IMR-90 (cell line): ENCODE measurements at regions not wholly inside any gene's neighbourhood (a gene's known extent, or its start where the extent isn't known, plus 50 kb on each side); places are given as distances from the start of the nearest gene placed in this dataset.

ENCODE experiments used
- ATAC-seq: fragments of 200-7000 bp; cut with Tn5 transposase; 2 replicates; pipeline ENCODE4 v1.9.1; 2020; ENCODE audit warnings: low read depth, mild to moderate bottlenecking, moderate library complexity
- BruUV-seq: library from RNA; stranded (reverse); fragments of 400-500 nt; replicated peaks from 2 replicates; lab custom pipeline; 2021; lab: Mats Ljungman, UMichigan
- CTCF ChIA-PET: fragments of 300-600 bp; formaldehyde crosslinking; extraction: SDS; loops from one replicate; lab custom pipeline; 2021; ENCODE audit warnings: antibody characterized with exemption; lab: Yijun Ruan, JAX
- POLR2A ChIA-PET: fragments of 300-600 bp; sonication (Branson Sonifier 250); formaldehyde crosslinking; loops from one replicate; lab custom pipeline; 2022; ENCODE audit warnings: antibody characterized with exemption; ENCODE audit not compliant: unreplicated experiment; lab: Charles Lee
- DNase-seq: peaks from one replicate; pipeline ENCODE4 v3.0.0; 2013
- H2AFZ ChIP-seq: replicated peaks from 2 replicates; pipeline ENCODE3; 2013; ENCODE audit warnings: low read length, mild to moderate bottlenecking; ENCODE audit not compliant: poor library complexity
- H2AK5ac ChIP-seq: 2 replicates; pipeline ENCODE4 v1.6.1; 2013; ENCODE audit warnings: low read depth, low read length, inconsistent platforms
- H2AK9ac ChIP-seq: replicated peaks from 2 replicates; pipeline ENCODE3; 2013; ENCODE audit warnings: mild to moderate bottlenecking, low read depth, low read length, moderate library complexity; ENCODE audit not compliant: poor library complexity
- H2BK120ac ChIP-seq: 2 replicates; pipeline ENCODE4 v1.6.1; 2013; ENCODE audit warnings: low read depth, low read length, inconsistent platforms
- H2BK15ac ChIP-seq: 3 replicates; pipeline ENCODE4 v1.6.1; 2013; ENCODE audit warnings: low read depth, low read length, inconsistent platforms
- H2BK20ac ChIP-seq: 2 replicates; pipeline ENCODE4 v1.6.1; 2013; ENCODE audit warnings: low read depth, mild to moderate bottlenecking, inconsistent platforms, low read length, moderate library complexity
- H2BK5ac ChIP-seq: 2 replicates; pipeline ENCODE4 v1.6.1; 2013; ENCODE audit warnings: mild to moderate bottlenecking, low read depth, low read length, inconsistent platforms; ENCODE audit not compliant: poor library complexity, severe bottlenecking
- H3K14ac ChIP-seq: replicated peaks from 2 replicates; pipeline ENCODE4 v1.6.1; 2013; ENCODE audit warnings: low read depth, low read length, inconsistent platforms
- H3K18ac ChIP-seq: 2 replicates; pipeline ENCODE4 v1.6.1; 2013; ENCODE audit warnings: low read depth, low read length, control low read depth
- H3K23ac ChIP-seq: 2 replicates; pipeline ENCODE4 v1.6.1; 2013; ENCODE audit warnings: low read depth, low read length, inconsistent platforms
- H3K27ac ChIP-seq: 2 replicates; pipeline ENCODE4 v1.5.1; 2013; ENCODE audit warnings: mild to moderate bottlenecking, control low read depth, low read length; ENCODE audit not compliant: insufficient read depth
- H3K27me3 ChIP-seq: 2 replicates; pipeline ENCODE4 v1.6.1; 2013; ENCODE audit warnings: low read length; ENCODE audit not compliant: control insufficient read depth, insufficient read depth
- H3K36me3 ChIP-seq: 2 replicates; pipeline ENCODE4 v1.6.1; 2013; ENCODE audit warnings: low read length, mixed read lengths; ENCODE audit not compliant: control insufficient read depth, insufficient read depth
- H3K4ac ChIP-seq: 2 replicates; pipeline ENCODE4 v1.6.1; 2013; ENCODE audit warnings: low read depth, low read length, inconsistent platforms
- H3K4me1 ChIP-seq: 2 replicates; pipeline ENCODE4 v1.6.1; 2013; ENCODE audit warnings: low read length, mixed read lengths; ENCODE audit not compliant: control insufficient read depth, insufficient read depth
- H3K4me2 ChIP-seq: 2 replicates; pipeline ENCODE4 v1.6.1; 2013; ENCODE audit warnings: low read depth, mild to moderate bottlenecking, control low read depth, low read length, moderate library complexity
- H3K4me3 ChIP-seq: 2 replicates; pipeline ENCODE4 v1.5.1; 2013; ENCODE audit warnings: low read depth, mild to moderate bottlenecking, control low read depth, low read length, moderate library complexity; ENCODE audit not compliant: insufficient read depth
- H3K56ac ChIP-seq: 2 replicates; pipeline ENCODE4 v1.6.1; 2013; ENCODE audit warnings: low read length, inconsistent platforms; ENCODE audit not compliant: insufficient read depth; ENCODE audit errors: extremely low read depth
- H3K79me1 ChIP-seq, 2 experiments: 2 replicates each; pipeline ENCODE4 v1.6.1; 2013; ENCODE audit warnings: low read length in 2 of 2, inconsistent platforms in 1 of 2, low read depth in 1 of 2
- H3K9ac ChIP-seq: 2 replicates; pipeline ENCODE4 v1.6.1; 2013; ENCODE audit warnings: low read depth, low read length, control low read depth
- H3K9me1 ChIP-seq: 2 replicates; pipeline ENCODE4 v1.6.1; 2013; ENCODE audit warnings: low read length, inconsistent platforms; ENCODE audit not compliant: insufficient read depth
- H3K9me3 ChIP-seq: 2 replicates; pipeline ENCODE4 v1.6.1; 2013; ENCODE audit warnings: low read length; ENCODE audit not compliant: control insufficient read depth, insufficient read depth
- H4K20me1 ChIP-seq: 2 replicates; pipeline ENCODE4 v1.6.1; 2013; ENCODE audit warnings: low read length, inconsistent platforms; ENCODE audit not compliant: insufficient read depth
- H4K5ac ChIP-seq: 2 replicates; pipeline ENCODE4 v1.6.1; 2013; ENCODE audit warnings: mild to moderate bottlenecking, low read depth, low read length, control low read depth
- H4K8ac ChIP-seq, 2 experiments: 2 replicates each; pipeline ENCODE4 v1.6.1; 2013; ENCODE audit warnings: low read depth in 2 of 2, low read length in 2 of 2, control low read depth in 1 of 2, inconsistent platforms in 1 of 2
- H4K91ac ChIP-seq: 2 replicates; pipeline ENCODE4 v1.6.1; 2013; ENCODE audit warnings: low read depth, low read length, inconsistent platforms; ENCODE audit not compliant: insufficient read depth
- CEBPB ChIP-seq: IDR thresholded peaks from 2 replicates; pipeline ENCODE4 v1.6.1; 2012; ENCODE audit warnings: low read depth, low read length, improper control_type of control experiment
- FOS ChIP-seq: fragments of 150-350 bp; IDR thresholded peaks from 2 replicates; pipeline ENCODE4 v1.6.1; 2016; ENCODE audit warnings: low read depth, low read length
- MAFK ChIP-seq: IDR thresholded peaks from 2 replicates; pipeline ENCODE4 v1.6.1; 2012; ENCODE audit warnings: low read depth, low read length, improper control_type of control experiment
- POLR2A ChIP-seq: IDR thresholded peaks from 2 replicates; pipeline ENCODE4 v1.6.1; 2012; ENCODE audit warnings: mild to moderate bottlenecking, low read depth, low read length
- WGBS, 2 experiments: methylation state at CpG; one replicate each; pipeline versions ENCODE4 v1.1.5 to v1.1.7; 2013; ENCODE audit warnings: missing lambda C conversion rate in 2 of 2; ENCODE audit not compliant: insufficient read length in 1 of 2; ENCODE audit errors: extremely low coverage in 2 of 2; 5-methylcytosine and 5-hydroxymethylcytosine counted together
- dilution Hi-C: fragments of 300-500 bp; cut with HindIII; formaldehyde crosslinking; loops from one replicate; pipeline ENCODE4 v1.14.3; 2018; ENCODE audit warnings: low sequenced_read_pairs; ENCODE audit not compliant: unreplicated experiment
- in situ Hi-C: fragments of 300-500 bp; cut with MboI; formaldehyde crosslinking; loops from 3 replicates; pipeline ENCODE4 v1.14.3; 2019; ENCODE audit warnings: low sequenced_read_pairs, inconsistent platforms, mixed read lengths
- intact Hi-C: fragments of 100-400 bp; cut with micrococcal nuclease; formaldehyde crosslinking; loops from 2 replicates; pipeline ENCODE4 v1.10.0; 2022

DNA sequence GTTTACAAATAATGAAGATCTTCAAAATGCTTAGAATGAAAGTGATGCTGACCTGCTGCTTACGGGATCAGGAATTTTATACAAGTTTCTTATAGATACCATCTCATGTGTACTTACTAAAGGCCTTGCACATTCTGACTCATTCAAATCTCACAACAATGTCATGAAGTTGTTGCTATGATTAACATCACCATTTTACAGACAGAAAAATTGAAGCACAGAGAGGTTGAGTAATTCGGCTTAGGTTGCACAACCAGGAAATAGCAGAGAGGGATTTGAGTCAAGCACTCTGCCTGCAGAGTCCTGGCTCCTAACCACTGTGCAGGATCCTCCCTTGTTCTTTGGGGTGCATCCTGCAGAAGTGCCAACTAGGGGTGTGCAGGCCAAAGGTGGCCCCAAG is 471.9 kb downstream of the MIAT start:
- H3K4me2 ChIP-seq = no peak overlapping the region
- H4K91ac ChIP-seq = no peak overlapping the region
- no peaks in the 10 kb centered on the region for H3K9me3 ChIP-seq
- in situ Hi-C loops (no loop called here), dilution Hi-C loops (no loop called here), intact Hi-C loops (no loop called here)
- no peak overlapping the region for H2BK120ac ChIP-seq
- 0 out of 2 replicates have a peak, but pooled peaks cover 5% of the 10 kb centered on the region for H3K9me1 ChIP-seq
- no peak overlapping the region for H2BK5ac ChIP-seq
- H3K18ac ChIP-seq = no peak overlapping the region
- POLR2A ChIA-PET = no interaction called here
- H4K8ac ChIP-seq = no peak overlapping the region
- H3K4me1 ChIP-seq = peaks cover 7% of the 10 kb centered on the region
- H3K36me3 ChIP-seq = no peaks in the 10 kb centered on the region
- TF ChIP-seq FOS = peak; percentile 45; the same call in 1 of the 2 replicates
- TF ChIP-seq CEBPB = peak; percentile 96
- TF ChIP-seq POLR2A = no peak
- TF ChIP-seq MAFK = no peak
- no peak overlapping the region for H2BK15ac ChIP-seq
- H4K20me1 ChIP-seq = no peaks in the 10 kb centered on the region
- H3K27me3 ChIP-seq = peaks cover 21% of the 10 kb centered on the region
- H2AK9ac ChIP-seq = no peak overlapping the region
- ATAC-seq = peak; percentile 70
- no peak overlapping the region for H2AFZ ChIP-seq
- no peak overlapping the region for H2AK5ac ChIP-seq
- BruUV-seq = no TSS peak
- no peak overlapping the region for H3K4me3 ChIP-seq
- H3K56ac ChIP-seq = no peak overlapping the region
- CTCF ChIA-PET = no interaction called here
- DNase-seq = peak; percentile 74
- no peak overlapping the region for H3K23ac ChIP-seq
- H3K9ac ChIP-seq = no peak overlapping the region
- H4K5ac ChIP-seq = no peak overlapping the region
- no peak overlapping the region for H3K27ac ChIP-seq
- no peak overlapping the region for H3K14ac ChIP-seq
- WGBS, 2 experiments = no CpG with 5 or more reads among the region's 2 CpGs
- peak overlapping the region; percentile 71; the same call in 1 of the 2 replicates for H3K4ac ChIP-seq
- no peak overlapping the region for H2BK20ac ChIP-seq
- H3K79me1 ChIP-seq = no peaks in the 10 kb centered on the region
